ENCODE measurements at regions not wholly inside any gene's neighbourhood (a gene's known extent, or its start where the extent isn't known, plus 50 kb on each side); places are given as distances from the start of the nearest gene placed in this dataset.

- TF ChIP-seq CTCF (conservative IDR thresholded peaks at IDR 0.05; ENCODE audit: low read length) (no peak), EZH2phosphoT487 (IDR thresholded peaks at IDR 0.05; ENCODE audit: borderline replicate concordance, low read depth, low read length) (no peak)
Observed at GRCh38 chr5:109275919-109276318, 133.9 kb downstream of the PJA2 start.
